Panc1 (cell line): ENCODE measurements at regions not wholly inside any gene's neighbourhood (a gene's known extent, or its start where the extent isn't known, plus 50 kb on each side); places are given as distances from the start of the nearest gene placed in this dataset.

Experiments used
- ATAC-seq: fragments of 200-7000 bp; cut with Tn5 transposase; 2 replicates; pipeline ENCODE4 v1.9.1; 2020; ENCODE audit warnings: mild to moderate bottlenecking, moderate library complexity
- BruUV-seq: library from RNA; stranded (reverse); fragments of 400-500 nt; replicated peaks from 2 replicates; lab custom pipeline; 2021; lab: Mats Ljungman, UMichigan
- CTCF ChIA-PET: fragments of 300-600 bp; sonication (Branson Sonifier 250); formaldehyde crosslinking; loops from one replicate; lab custom pipeline; 2022; ENCODE audit warnings: antibody characterized with exemption; lab: Charles Lee
- POLR2A ChIA-PET: fragments of 300-600 bp; sonication (Branson Sonifier 250); formaldehyde crosslinking; loops from one replicate; lab custom pipeline; 2022; ENCODE audit warnings: antibody characterized with exemption; lab: Charles Lee
- DNase-seq: peaks from one replicate; pipeline ENCODE4 v3.0.0-alpha.2; 2010; ENCODE audit warnings: low read depth, low spot score
- H3K27ac ChIP-seq: 2 replicates; pipeline ENCODE4 v1.5.1; 2011; ENCODE audit warnings: mild to moderate bottlenecking, low read length, inconsistent platforms
- H3K27me3 ChIP-seq: fragments of 200-500 bp; sonication (Bioruptor generic); 2 replicates; pipeline ENCODE4 v1.6.0; 2014; ENCODE audit warnings: low read length, inconsistent platforms; ENCODE audit not compliant: control insufficient read depth, insufficient read depth
- H3K36me3 ChIP-seq: fragments of 200-500 bp; sonication (Bioruptor generic); 2 replicates; pipeline ENCODE4 v1.5.1; 2014; ENCODE audit warnings: inconsistent platforms, mild to moderate bottlenecking, low read length, moderate library complexity; ENCODE audit not compliant: control insufficient read depth, insufficient read depth
- H3K4me1 ChIP-seq: 2 replicates; pipeline ENCODE4 v1.5.1; 2011; ENCODE audit warnings: inconsistent platforms, mild to moderate bottlenecking, low read length, moderate library complexity; ENCODE audit not compliant: control insufficient read depth, insufficient read depth
- H3K4me3 ChIP-seq, 2 experiments: 2 replicates each; pipeline ENCODE4 v1.5.1; 2011 to 2012; ENCODE audit warnings: low read depth in 2 of 2, low read length in 2 of 2, mild to moderate bottlenecking in 2 of 2, inconsistent platforms in 1 of 2, moderate library complexity in 1 of 2
- H3K9me3 ChIP-seq: fragments of 200-500 bp; sonication (Bioruptor generic); 2 replicates; pipeline ENCODE4 v1.5.1; 2014; ENCODE audit warnings: low read depth, mild to moderate bottlenecking, inconsistent platforms, low read length, moderate library complexity; ENCODE audit not compliant: control insufficient read depth, insufficient read depth
- POLR2AphosphoS5 ChIP-seq: IDR thresholded peaks from 2 replicates; pipeline ENCODE4 v1.6.1; 2012; ENCODE audit warnings: mild to moderate bottlenecking, low read depth, low read length, moderate library complexity
- SIN3A ChIP-seq: IDR thresholded peaks from 2 replicates; pipeline ENCODE4 v1.6.1; 2012; ENCODE audit warnings: low read depth, mild to moderate bottlenecking, low read length, moderate library complexity, borderline replicate concordance; ENCODE audit not compliant: insufficient read depth
- TCF7L2 ChIP-seq: IDR thresholded peaks from 2 replicates; pipeline ENCODE4 v1.6.1; 2011; ENCODE audit warnings: mild to moderate bottlenecking, low read depth, low read length, inconsistent platforms
- in situ Hi-C: cut with HindIII; loops from 2 replicates; pipeline ENCODE4 v1.10.0; 2016; ENCODE audit warnings: low sequenced_read_pairs, low pct_unique_long_range_greater_than_20kb
- intact Hi-C: fragments of 100-400 bp; cut with micrococcal nuclease; formaldehyde crosslinking; loops from one replicate; pipeline ENCODE4 v1.10.0; 2022; ENCODE audit not compliant: unreplicated experiment
- TF ChIP-seq, protein P1 (sequence below): fragments of 450-650 bp; IDR thresholded peaks from 2 replicates; pipeline ENCODE4 v1.5.1; 2017; ENCODE audit warnings: mild to moderate bottlenecking
- TF ChIP-seq, protein P2 (sequence below), 2 experiments: IDR thresholded peaks; 2 replicates each; pipeline ENCODE4 v1.6.1; 2011 to 2012; ENCODE audit warnings: low read depth in 2 of 2, control low read depth in 1 of 2, low read length in 1 of 2, mild to moderate bottlenecking in 1 of 2, moderate library complexity in 1 of 2; ENCODE audit not compliant: insufficient read depth in 1 of 2

DNA sequence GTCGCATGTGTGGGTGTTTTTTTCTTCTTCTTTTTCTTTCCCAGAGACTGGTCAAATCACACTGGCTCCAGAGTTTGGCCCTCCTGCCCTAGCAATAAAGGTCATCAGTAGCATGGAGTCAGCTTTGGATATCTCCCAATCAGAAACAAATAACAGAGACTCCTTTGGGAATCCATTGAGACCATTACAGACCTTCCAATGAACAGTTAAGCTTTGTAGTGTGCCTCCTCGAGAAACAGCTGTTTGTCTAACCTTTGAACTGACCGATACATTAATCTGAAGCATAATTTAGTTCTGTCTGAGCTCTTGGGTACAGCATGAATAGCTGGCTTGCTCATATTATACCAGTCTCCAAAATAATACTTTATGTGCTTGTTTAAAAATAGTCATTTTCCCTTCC is 1103.2 kb downstream of the GATA3 start:
- in situ Hi-C loops (no loop called here), intact Hi-C loops (no loop called here)
- no peak for DNase-seq
- no peak overlapping the region for H3K4me3 ChIP-seq
- TF ChIP-seq, protein P1, sequence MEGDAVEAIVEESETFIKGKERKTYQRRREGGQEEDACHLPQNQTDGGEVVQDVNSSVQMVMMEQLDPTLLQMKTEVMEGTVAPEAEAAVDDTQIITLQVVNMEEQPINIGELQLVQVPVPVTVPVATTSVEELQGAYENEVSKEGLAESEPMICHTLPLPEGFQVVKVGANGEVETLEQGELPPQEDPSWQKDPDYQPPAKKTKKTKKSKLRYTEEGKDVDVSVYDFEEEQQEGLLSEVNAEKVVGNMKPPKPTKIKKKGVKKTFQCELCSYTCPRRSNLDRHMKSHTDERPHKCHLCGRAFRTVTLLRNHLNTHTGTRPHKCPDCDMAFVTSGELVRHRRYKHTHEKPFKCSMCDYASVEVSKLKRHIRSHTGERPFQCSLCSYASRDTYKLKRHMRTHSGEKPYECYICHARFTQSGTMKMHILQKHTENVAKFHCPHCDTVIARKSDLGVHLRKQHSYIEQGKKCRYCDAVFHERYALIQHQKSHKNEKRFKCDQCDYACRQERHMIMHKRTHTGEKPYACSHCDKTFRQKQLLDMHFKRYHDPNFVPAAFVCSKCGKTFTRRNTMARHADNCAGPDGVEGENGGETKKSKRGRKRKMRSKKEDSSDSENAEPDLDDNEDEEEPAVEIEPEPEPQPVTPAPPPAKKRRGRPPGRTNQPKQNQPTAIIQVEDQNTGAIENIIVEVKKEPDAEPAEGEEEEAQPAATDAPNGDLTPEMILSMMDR: no peak
- TF ChIP-seq TCF7L2: no peak
- no peak for TF ChIP-seq POLR2AphosphoS5
- ChIA-PET CTCF (no interaction called here), POLR2A (no interaction called here)
- no peaks in the 10 kb centered on the region for H3K9me3 ChIP-seq
- no peak for ATAC-seq
- no peaks in the 10 kb centered on the region for H3K36me3 ChIP-seq
- no peak overlapping the region for H3K27ac ChIP-seq
- no peaks in the 10 kb centered on the region for H3K4me1 ChIP-seq
- H3K27me3 ChIP-seq: no peaks in the 10 kb centered on the region
- BruUV-seq: no TSS peak

DNA sequence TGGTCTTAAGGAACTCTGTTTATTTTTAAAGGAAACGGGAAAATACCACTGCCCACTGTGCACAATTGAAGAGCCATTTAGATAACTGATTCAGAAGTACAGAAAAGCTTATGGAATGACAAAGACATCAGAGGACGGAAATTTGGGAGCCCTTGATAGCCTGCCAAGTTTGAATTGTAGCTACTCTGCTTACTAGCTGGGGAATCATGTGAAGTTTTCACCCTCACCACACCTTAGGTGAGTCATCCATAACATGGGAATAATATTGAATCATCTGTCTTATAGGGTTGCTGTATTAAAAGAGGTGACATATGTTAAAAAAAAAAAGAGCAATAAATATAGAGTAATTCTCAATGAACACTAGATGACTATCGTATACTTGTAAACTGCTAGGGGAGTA is 1104.2 kb downstream of the GATA3 start:
- no peak for TF ChIP-seq TCF7L2
- TF ChIP-seq, protein P1: no peak
- no peak for TF ChIP-seq POLR2AphosphoS5
- no peak for TF ChIP-seq SIN3A
- TF ChIP-seq, protein P2, sequence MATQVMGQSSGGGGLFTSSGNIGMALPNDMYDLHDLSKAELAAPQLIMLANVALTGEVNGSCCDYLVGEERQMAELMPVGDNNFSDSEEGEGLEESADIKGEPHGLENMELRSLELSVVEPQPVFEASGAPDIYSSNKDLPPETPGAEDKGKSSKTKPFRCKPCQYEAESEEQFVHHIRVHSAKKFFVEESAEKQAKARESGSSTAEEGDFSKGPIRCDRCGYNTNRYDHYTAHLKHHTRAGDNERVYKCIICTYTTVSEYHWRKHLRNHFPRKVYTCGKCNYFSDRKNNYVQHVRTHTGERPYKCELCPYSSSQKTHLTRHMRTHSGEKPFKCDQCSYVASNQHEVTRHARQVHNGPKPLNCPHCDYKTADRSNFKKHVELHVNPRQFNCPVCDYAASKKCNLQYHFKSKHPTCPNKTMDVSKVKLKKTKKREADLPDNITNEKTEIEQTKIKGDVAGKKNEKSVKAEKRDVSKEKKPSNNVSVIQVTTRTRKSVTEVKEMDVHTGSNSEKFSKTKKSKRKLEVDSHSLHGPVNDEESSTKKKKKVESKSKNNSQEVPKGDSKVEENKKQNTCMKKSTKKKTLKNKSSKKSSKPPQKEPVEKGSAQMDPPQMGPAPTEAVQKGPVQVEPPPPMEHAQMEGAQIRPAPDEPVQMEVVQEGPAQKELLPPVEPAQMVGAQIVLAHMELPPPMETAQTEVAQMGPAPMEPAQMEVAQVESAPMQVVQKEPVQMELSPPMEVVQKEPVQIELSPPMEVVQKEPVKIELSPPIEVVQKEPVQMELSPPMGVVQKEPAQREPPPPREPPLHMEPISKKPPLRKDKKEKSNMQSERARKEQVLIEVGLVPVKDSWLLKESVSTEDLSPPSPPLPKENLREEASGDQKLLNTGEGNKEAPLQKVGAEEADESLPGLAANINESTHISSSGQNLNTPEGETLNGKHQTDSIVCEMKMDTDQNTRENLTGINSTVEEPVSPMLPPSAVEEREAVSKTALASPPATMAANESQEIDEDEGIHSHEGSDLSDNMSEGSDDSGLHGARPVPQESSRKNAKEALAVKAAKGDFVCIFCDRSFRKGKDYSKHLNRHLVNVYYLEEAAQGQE (IDR thresholded peaks at IDR 0.05; ENCODE audit: insufficient read depth in 1 of 2, low read depth in 2 of 2, low read length in 1 of 2): no peak
- intact Hi-C loops (no loop called here), in situ Hi-C loops (no loop called here)
- Histone ChIP-seq H3K4me3 (no peak overlapping the region), H3K27ac (no peak overlapping the region), H3K9me3 (no peaks in the 10 kb centered on the region), H3K27me3 (no peaks in the 10 kb centered on the region), H3K36me3 (no peaks in the 10 kb centered on the region), H3K4me1 (no peaks in the 10 kb centered on the region)
- ChIA-PET POLR2A (no interaction called here), CTCF (no interaction called here)
- ATAC-seq (no peak), DNase-seq (no peak)
- BruUV-seq: no TSS peak

DNA sequence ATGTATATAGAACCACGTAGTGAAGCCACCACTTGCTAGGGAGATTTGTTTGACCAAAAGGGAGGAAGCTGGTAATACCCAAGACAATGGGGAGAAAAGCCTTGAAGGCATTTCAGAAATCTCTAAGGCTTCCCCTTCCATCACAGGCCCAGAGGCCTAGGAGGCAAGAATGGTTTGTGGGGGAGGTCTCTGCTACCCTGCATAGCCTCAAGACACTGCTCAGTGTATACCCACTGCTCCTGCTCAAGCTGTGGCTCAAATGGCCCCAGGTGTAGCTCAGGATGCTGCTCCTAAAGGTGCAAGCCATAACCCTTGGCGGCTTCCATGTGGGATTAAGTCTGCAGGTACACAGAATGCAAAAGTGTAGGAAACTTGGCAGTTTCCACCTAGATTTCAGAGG is 1105.8 kb downstream of the GATA3 start:
- H3K27ac ChIP-seq: no peak overlapping the region
- TF ChIP-seq SIN3A: no peak
- TF ChIP-seq, protein P1: no peak
- TF ChIP-seq, protein P2 (IDR thresholded peaks at IDR 0.05; ENCODE audit: insufficient read depth in 1 of 2, low read depth in 2 of 2, low read length in 1 of 2): no peak
- no peak for TF ChIP-seq TCF7L2
- TF ChIP-seq POLR2AphosphoS5: no peak
- no peaks in the 10 kb centered on the region for H3K9me3 ChIP-seq
- no peaks in the 10 kb centered on the region for H3K4me1 ChIP-seq
- BruUV-seq: no TSS peak
- ATAC-seq: no peak
- H3K4me3 ChIP-seq: no peak overlapping the region
- CTCF ChIA-PET: no interaction called here
- intact Hi-C loops (no loop called here), in situ Hi-C loops (no loop called here)
- no peak for DNase-seq
- POLR2A ChIA-PET: no interaction called here
- H3K27me3 ChIP-seq: no peaks in the 10 kb centered on the region
- H3K36me3 ChIP-seq: no peaks in the 10 kb centered on the region
